ENCODE measurements at regions not wholly inside any gene's neighbourhood (a gene's known extent, or its start where the extent isn't known, plus 50 kb on each side); places are given as distances from the start of the nearest gene placed in this dataset.

DNA sequence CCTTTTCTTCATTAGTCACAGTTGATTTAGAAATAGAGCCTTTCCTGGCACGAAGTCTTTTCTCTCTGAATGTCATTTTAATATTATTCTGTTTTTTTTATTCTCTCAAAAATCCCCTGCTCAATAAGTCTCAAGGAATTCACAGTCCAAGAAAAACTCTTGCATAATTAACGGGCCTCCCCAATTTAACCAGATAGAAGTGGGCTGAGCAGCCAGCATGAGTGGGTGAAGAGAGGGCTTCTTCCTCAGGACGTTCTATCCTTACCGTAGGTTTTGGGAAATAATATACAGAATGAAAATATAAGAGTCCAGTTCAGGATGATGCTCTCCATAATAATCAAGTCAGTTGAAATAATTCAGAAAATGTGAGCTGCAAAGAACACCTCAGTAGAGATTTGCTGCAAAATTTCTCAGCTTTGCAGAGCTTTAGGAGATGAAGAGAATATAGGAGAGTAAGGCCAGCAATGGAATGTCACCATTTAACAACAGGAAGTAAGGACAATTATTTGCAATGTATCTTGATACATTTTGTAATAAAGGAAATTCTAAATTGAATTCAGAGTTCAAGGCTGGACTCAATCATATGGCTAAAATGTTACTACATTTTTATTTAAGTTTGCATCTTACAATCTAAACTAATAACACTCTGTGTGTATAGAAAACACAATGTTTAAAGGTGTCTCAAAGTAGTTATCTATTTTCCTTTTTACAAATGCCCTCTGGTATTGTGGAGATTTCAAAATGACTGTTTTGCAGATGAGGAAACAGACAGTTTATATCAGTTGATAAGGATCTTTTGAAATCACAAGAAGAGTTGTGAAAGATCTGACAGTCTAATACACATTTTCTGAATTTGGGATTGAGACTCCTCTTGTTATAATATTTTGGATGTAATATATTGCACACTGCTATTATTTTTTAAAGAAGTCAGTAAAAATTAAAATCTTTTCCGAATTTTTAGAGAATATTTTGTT is 1724.1 kb upstream of the SEL1L start:
- TF ChIP-seq, protein P1, sequence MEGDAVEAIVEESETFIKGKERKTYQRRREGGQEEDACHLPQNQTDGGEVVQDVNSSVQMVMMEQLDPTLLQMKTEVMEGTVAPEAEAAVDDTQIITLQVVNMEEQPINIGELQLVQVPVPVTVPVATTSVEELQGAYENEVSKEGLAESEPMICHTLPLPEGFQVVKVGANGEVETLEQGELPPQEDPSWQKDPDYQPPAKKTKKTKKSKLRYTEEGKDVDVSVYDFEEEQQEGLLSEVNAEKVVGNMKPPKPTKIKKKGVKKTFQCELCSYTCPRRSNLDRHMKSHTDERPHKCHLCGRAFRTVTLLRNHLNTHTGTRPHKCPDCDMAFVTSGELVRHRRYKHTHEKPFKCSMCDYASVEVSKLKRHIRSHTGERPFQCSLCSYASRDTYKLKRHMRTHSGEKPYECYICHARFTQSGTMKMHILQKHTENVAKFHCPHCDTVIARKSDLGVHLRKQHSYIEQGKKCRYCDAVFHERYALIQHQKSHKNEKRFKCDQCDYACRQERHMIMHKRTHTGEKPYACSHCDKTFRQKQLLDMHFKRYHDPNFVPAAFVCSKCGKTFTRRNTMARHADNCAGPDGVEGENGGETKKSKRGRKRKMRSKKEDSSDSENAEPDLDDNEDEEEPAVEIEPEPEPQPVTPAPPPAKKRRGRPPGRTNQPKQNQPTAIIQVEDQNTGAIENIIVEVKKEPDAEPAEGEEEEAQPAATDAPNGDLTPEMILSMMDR (IDR thresholded peaks at IDR 0.05): no peak
- TF ChIP-seq ZFX (IDR thresholded peaks at IDR 0.05; ENCODE audit: borderline replicate concordance): no peak

All from 22Rv1 (cell line).